ENCODE measurements at regions not wholly inside any gene's neighbourhood (a gene's known extent, or its start where the extent isn't known, plus 50 kb on each side); places are given as distances from the start of the nearest gene placed in this dataset.

GRCh38 chr11:103581760-103582159, 454.7 kb upstream of the DDI1 start:
- no peaks in the 10 kb centered on the region for H3K9me3 ChIP-seq
- no peak for TF ChIP-seq CTCF (IDR thresholded peaks at IDR 0.05)
- no peaks in the 10 kb centered on the region for H3K4me1 ChIP-seq
- H3K4me3 ChIP-seq, result no peak overlapping the region
- ATAC-seq, result peak in 3 of 4 donors; percentile 30 to 57 (median 54)
- 84 to 92% methylated on average over 2 of the region's 2 CpGs for WGBS, 2 donors
- no peak overlapping the region for H3K27ac ChIP-seq
- FAIRE-seq, result no peak
- no peak for DNase-seq
- H3K27me3 ChIP-seq, result no peaks in the 10 kb centered on the region
- intact Hi-C loops (cut with DNase I), result no loop called here
- no peaks in the 10 kb centered on the region for H3K36me3 ChIP-seq

- DNase-seq (no peak), FAIRE-seq (no peak), ATAC-seq (no peak)
- H3K27me3 ChIP-seq, result no peaks in the 10 kb centered on the region
- no peak overlapping the region for H3K4me3 ChIP-seq
- no peaks in the 10 kb centered on the region for H3K36me3 ChIP-seq
- H3K4me1 ChIP-seq, result no peaks in the 10 kb centered on the region
- no peak for TF ChIP-seq CTCF (IDR thresholded peaks at IDR 0.05)
- 70 to 73% methylated on average over 4 of the region's 4 CpGs for whole genome bisulfite sequencing, 2 donors
- no peak overlapping the region for H3K27ac ChIP-seq
- no peaks in the 10 kb centered on the region for H3K9me3 ChIP-seq
- intact Hi-C loops (cut with DNase I), result no loop called here
Measured at GRCh38 chr11:103582351-103582909, 454.0 kb upstream of the DDI1 start.

- WGBS, 2 donors, result 81 to 82% methylated on average over 2 of the region's 2 CpGs
- H3K27me3 ChIP-seq, result no peaks in the 10 kb centered on the region
- intact Hi-C loops (cut with DNase I), result no loop called here
- H3K27ac ChIP-seq, result no peak overlapping the region
- DNase-seq (no peak), ATAC-seq (no peak), FAIRE-seq (no peak)
- no peak for TF ChIP-seq CTCF (IDR thresholded peaks at IDR 0.05)
- H3K36me3 ChIP-seq, result no peaks in the 10 kb centered on the region
- H3K4me3 ChIP-seq, result no peak overlapping the region
- H3K9me3 ChIP-seq, result no peaks in the 10 kb centered on the region
- H3K4me1 ChIP-seq, result no peaks in the 10 kb centered on the region
Measured at GRCh38 chr11:103584021-103584420, 452.4 kb upstream of the DDI1 start.

GRCh38 chr11:103584720-103585119, 451.7 kb upstream of the DDI1 start:
- H3K4me1 ChIP-seq, result no peaks in the 10 kb centered on the region
- no peak overlapping the region for H3K4me3 ChIP-seq
- DNase-seq (no peak), FAIRE-seq (no peak), ATAC-seq (no peak)
- H3K27ac ChIP-seq, result no peak overlapping the region
- no peaks in the 10 kb centered on the region for H3K36me3 ChIP-seq
- WGBS, 2 donors, result 75 to 82% methylated on average over 1 of the region's 1 CpG
- H3K9me3 ChIP-seq, result no peaks in the 10 kb centered on the region
- TF ChIP-seq CTCF (IDR thresholded peaks at IDR 0.05), result no peak
- intact Hi-C loops (cut with DNase I), result no loop called here
- H3K27me3 ChIP-seq, result no peaks in the 10 kb centered on the region

- no peak overlapping the region for H3K4me3 ChIP-seq
- H3K27ac ChIP-seq, result no peak overlapping the region
- no peak for FAIRE-seq
- intact Hi-C loops (cut with DNase I), result no loop called here
- no peak for DNase-seq
- H3K4me1 ChIP-seq, result no peaks in the 10 kb centered on the region
- no peaks in the 10 kb centered on the region for H3K9me3 ChIP-seq
- no peak for TF ChIP-seq CTCF (IDR thresholded peaks at IDR 0.05)
- 73 to 92% methylated on average over 2 of the region's 2 CpGs for WGBS, 2 donors
- no peaks in the 10 kb centered on the region for H3K36me3 ChIP-seq
- H3K27me3 ChIP-seq, result no peaks in the 10 kb centered on the region
- ATAC-seq, result no peak
Measured at GRCh38 chr11:103585401-103585800, 451.0 kb upstream of the DDI1 start.

Measured in pancreas (tissue), 10 donors.